Endothelial cell of umbilical vein (primary cell): ENCODE measurements at regions not wholly inside any gene's neighbourhood (a gene's known extent, or its start where the extent isn't known, plus 50 kb on each side); places are given as distances from the start of the nearest gene placed in this dataset.
"Not testable (repeated sequence)": the region's sequence is repeated elsewhere in the genome, so short reads cannot be mapped to it uniquely, and the experiment has no call there.

Experiments used
- BruUV-seq: library from RNA; stranded (reverse); fragments of 400-500 nt; replicated peaks from 2 replicates; lab custom pipeline; 2021; lab: Mats Ljungman, UMichigan
- CTCF ChIA-PET: fragments of 300-600, 350-600 bp; sonication (Branson Sonifier 250); formaldehyde crosslinking; loops from one replicate; lab custom pipeline; 2021; ENCODE audit warnings: antibody characterized with exemption, inconsistent platforms; lab: Charles Lee
- POLR2A ChIA-PET: fragments of 300-600, 350-600 bp; sonication (Branson Sonifier 250); formaldehyde crosslinking; loops from one replicate; lab custom pipeline; 2021; ENCODE audit warnings: antibody characterized with exemption, inconsistent platforms; lab: Charles Lee
- DNase-seq: peaks from one replicate; pipeline ENCODE4 v3.0.0-alpha.2; 2011; ENCODE audit warnings: low read depth, low spot score
- FAIRE-seq: peaks from 2 replicates; lab custom pipeline; 2011; peaks lifted over from hg19 to GRCh38; lab: Jason Lieb, UNC
- H2AFZ ChIP-seq: 2 replicates; pipeline ENCODE4 v1.6.0; 2012; ENCODE audit warnings: low read depth, low read length, control low read depth, inconsistent platforms
- H3K27ac ChIP-seq: 2 replicates; pipeline ENCODE4 v1.5.1; 2011; ENCODE audit warnings: low read depth, mild to moderate bottlenecking, control low read depth, low read length, moderate library complexity; ENCODE audit not compliant: insufficient read depth
- H3K27me3 ChIP-seq, 2 experiments: 2 replicates each; pipeline versions ENCODE4 v1.6.0 to v1.6.1; 2011; ENCODE audit warnings: low read length in 2 of 2, mixed read lengths in 1 of 2; ENCODE audit not compliant: control insufficient read depth in 2 of 2, insufficient read depth in 2 of 2
- H3K36me3 ChIP-seq, 2 experiments: 2 replicates in 1 of 2; 3 replicates in 1 of 2; pipeline ENCODE4 v1.5.1; 2011; ENCODE audit warnings: low read length in 2 of 2, mild to moderate bottlenecking in 1 of 2, moderate library complexity in 1 of 2; ENCODE audit not compliant: control insufficient read depth in 2 of 2, insufficient read depth in 2 of 2; ENCODE audit errors: extremely low read depth in 1 of 2
- H3K4me1 ChIP-seq: 3 replicates; pipeline ENCODE4 v1.5.1; 2011; ENCODE audit warnings: mild to moderate bottlenecking, low read length; ENCODE audit not compliant: control insufficient read depth, insufficient read depth; ENCODE audit errors: extremely low read depth
- H3K4me2 ChIP-seq: 2 replicates; pipeline ENCODE4 v1.6.1; 2011; ENCODE audit warnings: low read length, control low read depth, mixed read lengths; ENCODE audit not compliant: insufficient read depth
- H3K4me3 ChIP-seq, 3 experiments: fragments of 200-600 bp in 1 of 3; sonication (generic), shearing (Covaris generic) in 1 of 3; replicated peaks in 1 of 3; 2 replicates each; pipeline ENCODE4 v1.5.1; 2011 to 2016; ENCODE audit warnings: control low read depth in 3 of 3, low read length in 3 of 3, mild to moderate bottlenecking in 2 of 3, inconsistent platforms in 1 of 3, low read depth in 1 of 3, moderate library complexity in 1 of 3; ENCODE audit not compliant: insufficient read depth in 1 of 3
- H3K79me2 ChIP-seq: 2 replicates; pipeline ENCODE4 v1.6.0; 2012; ENCODE audit warnings: low read length, inconsistent platforms; ENCODE audit not compliant: control insufficient read depth, insufficient read depth
- H3K9ac ChIP-seq: replicated peaks from 2 replicates; pipeline ENCODE3; 2011; ENCODE audit warnings: low read length, control low read depth; ENCODE audit not compliant: insufficient read depth; ENCODE audit errors: extremely low read depth
- H3K9me1 ChIP-seq: replicated peaks from 3 replicates; pipeline ENCODE4 v1.6.0; 2011; ENCODE audit warnings: mild to moderate bottlenecking, low read length; ENCODE audit not compliant: control insufficient read depth, insufficient read depth; ENCODE audit errors: extremely low read depth
- H3K9me3 ChIP-seq: replicated peaks from 2 replicates; pipeline ENCODE4 v1.5.1; 2012; ENCODE audit warnings: low read length, inconsistent platforms; ENCODE audit not compliant: control insufficient read depth, insufficient read depth
- H4K20me1 ChIP-seq: replicated peaks from 2 replicates; pipeline ENCODE3; 2011; ENCODE audit warnings: mild to moderate bottlenecking, low read length; ENCODE audit not compliant: control insufficient read depth, insufficient read depth; ENCODE audit errors: extremely low read depth
- dilution Hi-C: fragments of 300-500 bp; cut with MboI; formaldehyde crosslinking; loops from one replicate; pipeline ENCODE4 v1.15.0; 2019; ENCODE audit warnings: low sequenced_read_pairs; ENCODE audit not compliant: extremely low pct_ligation_motif_present
- intact Hi-C: fragments of 100-400 bp; cut with micrococcal nuclease; formaldehyde crosslinking; loops from one replicate; pipeline ENCODE4 v1.10.0; 2022

GRCh38 chr15:21284353-21284752 is 155.9 kb downstream of the POTEB3 start:
- H3K4me3 ChIP-seq, H3K27ac ChIP-seq, intact Hi-C loops, H3K4me2 ChIP-seq, H3K4me1 ChIP-seq, H3K79me2 ChIP-seq, H4K20me1 ChIP-seq, H3K27me3 ChIP-seq, DNase-seq, BruUV-seq, H3K9me3 ChIP-seq, H3K9me1 ChIP-seq, H3K36me3 ChIP-seq, H2AFZ ChIP-seq, POLR2A ChIA-PET, H3K9ac ChIP-seq, dilution Hi-C loops: not testable (repeated sequence)
- CTCF ChIA-PET: interaction anchor here (0.6 kb wide), 1 partner anchor 12 kb away, joined by 3 read pairs; no protein-coding TSS in a partner anchor
- peak; percentile 78 for FAIRE-seq

DNA sequence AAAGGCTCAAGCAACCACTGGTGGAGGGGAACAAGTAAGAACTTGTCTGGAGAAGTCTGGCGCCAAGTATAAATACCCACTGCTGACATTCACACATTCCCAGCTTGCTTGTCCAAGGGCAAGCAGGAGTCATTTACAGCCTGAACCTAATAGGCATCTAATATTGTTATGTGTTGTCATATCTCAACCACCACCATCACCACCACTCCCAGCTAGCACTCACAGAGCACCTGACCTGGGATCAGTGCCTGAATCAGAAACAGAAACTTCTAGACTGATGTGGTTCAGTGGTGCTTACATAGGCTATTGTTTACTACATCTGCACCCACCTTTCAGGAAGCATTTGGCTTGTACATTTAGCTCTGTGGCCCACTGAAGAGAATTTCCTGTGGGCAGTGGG is 157.1 kb downstream of the POTEB3 start:
- FAIRE-seq, CTCF ChIA-PET, H2AFZ ChIP-seq: not testable (repeated sequence)

GRCh38 chr15:21280272-21280671 is 160.0 kb downstream of the POTEB3 start:
- BruUV-seq, H3K27ac ChIP-seq, H3K4me2 ChIP-seq, FAIRE-seq, H2AFZ ChIP-seq, H3K9me1 ChIP-seq, POLR2A ChIA-PET, H3K27me3 ChIP-seq, H3K36me3 ChIP-seq, H3K4me1 ChIP-seq, CTCF ChIA-PET, dilution Hi-C loops, H3K79me2 ChIP-seq, H4K20me1 ChIP-seq, H3K9me3 ChIP-seq, H3K4me3 ChIP-seq, H3K9ac ChIP-seq, DNase-seq, intact Hi-C loops: not testable (repeated sequence)

More for the DNA sequence above, 157.1 kb downstream of the POTEB3 start:
- intact Hi-C loops, BruUV-seq, H3K9me3 ChIP-seq, DNase-seq, H3K27me3 ChIP-seq, H3K9me1 ChIP-seq, H3K9ac ChIP-seq, H3K36me3 ChIP-seq, POLR2A ChIA-PET, dilution Hi-C loops, H3K4me1 ChIP-seq, H3K4me3 ChIP-seq, H4K20me1 ChIP-seq, H3K4me2 ChIP-seq, H3K27ac ChIP-seq, H3K79me2 ChIP-seq: not testable (repeated sequence)

DNA sequence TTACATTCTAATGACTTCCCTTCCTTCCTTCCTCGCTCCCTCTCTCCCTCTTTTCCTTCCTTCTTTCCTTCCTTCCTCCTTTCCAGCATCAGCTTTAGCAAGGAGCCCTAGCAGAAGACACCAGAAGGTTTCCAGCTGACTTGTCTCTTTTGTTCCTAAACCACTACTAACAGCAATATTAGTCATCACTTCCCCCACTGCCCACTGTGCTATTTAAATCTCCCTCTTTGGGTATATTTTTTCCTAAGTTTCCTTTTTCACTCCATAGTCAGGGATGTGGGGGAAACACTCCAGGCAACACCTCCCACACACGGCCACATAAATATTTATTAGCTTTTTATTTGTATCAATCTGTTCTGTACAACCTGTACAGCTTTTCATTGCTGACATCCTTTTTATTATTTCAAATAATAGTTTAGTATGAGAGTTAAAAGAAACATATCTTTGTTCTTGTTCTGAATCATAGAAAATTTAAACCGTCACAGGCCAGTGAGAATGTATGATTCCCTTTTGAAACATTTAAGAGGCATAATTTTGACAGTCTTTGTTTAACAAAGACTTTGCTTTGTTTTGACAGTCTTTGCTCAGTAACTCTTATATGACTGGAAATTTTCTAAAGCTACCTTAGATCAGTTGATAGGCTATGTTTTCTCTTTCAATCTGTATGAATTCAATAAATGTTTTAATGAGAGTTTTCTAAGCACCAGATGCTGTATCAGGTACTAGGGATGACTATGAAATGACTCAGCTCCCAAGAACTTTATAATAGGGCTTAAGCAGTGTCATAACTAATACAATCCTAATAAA is 167.9 kb downstream of the POTEB3 start:
- H3K9ac ChIP-seq, H4K20me1 ChIP-seq, H3K36me3 ChIP-seq, POLR2A ChIA-PET, dilution Hi-C loops, DNase-seq, H3K9me1 ChIP-seq, intact Hi-C loops, H3K27ac ChIP-seq, FAIRE-seq, H3K4me2 ChIP-seq, H3K4me1 ChIP-seq, H3K27me3 ChIP-seq, H3K79me2 ChIP-seq, BruUV-seq, H3K9me3 ChIP-seq, H2AFZ ChIP-seq, H3K4me3 ChIP-seq: not testable (repeated sequence)
- CTCF ChIA-PET: interaction anchor here (1.8 kb wide), 1 partner anchor 12 kb away, joined by 3 read pairs; no protein-coding TSS in a partner anchor
